Thymus (tissue), 11 donors: ENCODE measurements at regions not wholly inside any gene's neighbourhood (a gene's known extent, or its start where the extent isn't known, plus 50 kb on each side); places are given as distances from the start of the nearest gene placed in this dataset.

ENCODE experiments used
- DNase-seq, 9 donors: peaks; one replicate each; pipeline ENCODE4 v3.0.0-alpha.2; 2013; ENCODE audit warnings: low spot score in 9 of 9, low read depth in 6 of 9, missing footprints in 1 of 9
- H3K27ac ChIP-seq, 2 donors: one replicate each; pipeline ENCODE4 v1.5.1; 2013; ENCODE audit warnings: control low read depth in 1 of 2, low read depth in 1 of 2, low read length in 1 of 2, mild to moderate bottlenecking in 1 of 2, moderate library complexity in 1 of 2
- H3K27me3 ChIP-seq, 2 donors: one replicate each; pipeline ENCODE4 v1.5.1; 2013; ENCODE audit warnings: low read length in 1 of 2; ENCODE audit not compliant: control insufficient read depth in 2 of 2, insufficient read depth in 1 of 2
- H3K36me3 ChIP-seq, 2 donors: one replicate each; pipeline ENCODE4 v1.5.1; 2013; ENCODE audit warnings: low read length in 1 of 2, mild to moderate bottlenecking in 1 of 2, moderate library complexity in 1 of 2; ENCODE audit not compliant: control insufficient read depth in 2 of 2, insufficient read depth in 2 of 2
- H3K4me1 ChIP-seq, 2 donors: one replicate each; pipeline ENCODE4 v1.5.1; 2013; ENCODE audit warnings: low read length in 2 of 2; ENCODE audit not compliant: control insufficient read depth in 2 of 2, insufficient read depth in 2 of 2
- H3K4me3 ChIP-seq, 2 donors: one replicate each; pipeline ENCODE4 v1.5.1; 2013; ENCODE audit warnings: low read length in 2 of 2, control low read depth in 1 of 2, mild to moderate bottlenecking in 1 of 2
- H3K9me3 ChIP-seq, 2 donors: one replicate each; pipeline ENCODE4 v1.5.1; 2013; ENCODE audit warnings: low read length in 1 of 2, mild to moderate bottlenecking in 1 of 2; ENCODE audit not compliant: control insufficient read depth in 2 of 2, insufficient read depth in 1 of 2
- WGBS: extraction: QIAGEN DNeasy Blood & Tissue Kit; methylation state at CpG from one replicate; pipeline ENCODE4 v1.1.7; 2013; 5-methylcytosine and 5-hydroxymethylcytosine counted together
- donor health status: healthy.

DNA sequence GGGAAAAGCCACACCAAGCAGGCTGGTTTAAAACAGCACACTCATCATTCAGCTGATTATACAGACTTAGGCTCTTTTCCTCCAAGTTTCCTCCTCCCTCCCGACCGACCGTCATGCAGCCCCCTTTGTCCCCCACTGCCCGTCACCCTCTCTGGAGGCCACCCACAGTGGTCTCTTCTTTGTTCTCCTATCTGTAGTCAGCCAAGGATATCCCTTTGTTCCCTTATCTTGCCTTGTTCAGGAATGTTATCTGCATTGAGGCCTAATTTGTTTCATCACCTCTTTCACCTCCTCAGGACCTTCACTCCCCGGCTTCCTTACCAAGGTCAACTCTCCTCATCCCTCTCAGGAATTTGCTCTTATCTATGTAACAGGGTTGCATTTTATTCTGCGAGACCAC lies 186.4 kb upstream of the CDH13 start:
- Histone ChIP-seq H3K9me3 (no peaks in the 10 kb centered on the region), H3K4me3 (no peak overlapping the region), H3K27ac (no peak overlapping the region), H3K27me3 (no peaks in the 10 kb centered on the region), H3K4me1 (no peaks in the 10 kb centered on the region), H3K36me3 (no peaks in the 10 kb centered on the region)
- no peak for DNase-seq
- 64% methylated on average over 6 of the region's 6 CpGs for WGBS

DNA sequence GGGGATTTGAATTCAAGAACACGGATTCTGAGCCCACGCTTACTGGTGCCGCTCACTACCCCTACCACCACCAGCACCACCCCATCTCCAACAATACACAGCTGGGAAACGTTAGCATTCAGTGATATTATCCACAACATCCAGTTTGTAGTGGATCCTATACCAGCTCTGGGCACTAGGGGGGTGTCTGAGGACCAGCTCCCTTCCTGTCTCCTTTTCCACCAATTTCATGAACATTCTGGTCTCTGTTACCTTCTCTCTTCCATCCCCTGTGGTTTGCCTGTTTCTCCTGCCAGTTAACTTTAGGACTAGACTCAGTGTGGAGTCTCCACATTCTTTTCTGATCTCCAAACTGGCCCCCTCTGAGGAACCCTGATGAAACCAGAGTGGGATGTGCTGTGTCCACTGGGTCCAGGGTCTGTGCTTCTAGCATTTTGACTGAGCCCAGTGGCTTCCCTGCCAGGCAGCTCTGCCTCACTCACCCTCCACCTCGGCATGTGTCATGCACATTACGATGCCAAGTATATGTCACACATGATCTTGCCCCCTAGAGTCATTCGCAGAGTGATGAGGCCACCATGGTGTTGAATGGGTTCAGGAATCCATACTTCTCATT lies 187.0 kb upstream of the CDH13 start:
- no peak for DNase-seq
- no peaks in the 10 kb centered on the region for H3K9me3 ChIP-seq
- H3K4me3 ChIP-seq, result no peak overlapping the region
- H3K36me3 ChIP-seq, result no peaks in the 10 kb centered on the region
- no peak overlapping the region for H3K27ac ChIP-seq
- H3K4me1 ChIP-seq, result no peaks in the 10 kb centered on the region
- 79% methylated on average over 7 of the region's 7 CpGs for WGBS
- no peaks in the 10 kb centered on the region for H3K27me3 ChIP-seq

DNA sequence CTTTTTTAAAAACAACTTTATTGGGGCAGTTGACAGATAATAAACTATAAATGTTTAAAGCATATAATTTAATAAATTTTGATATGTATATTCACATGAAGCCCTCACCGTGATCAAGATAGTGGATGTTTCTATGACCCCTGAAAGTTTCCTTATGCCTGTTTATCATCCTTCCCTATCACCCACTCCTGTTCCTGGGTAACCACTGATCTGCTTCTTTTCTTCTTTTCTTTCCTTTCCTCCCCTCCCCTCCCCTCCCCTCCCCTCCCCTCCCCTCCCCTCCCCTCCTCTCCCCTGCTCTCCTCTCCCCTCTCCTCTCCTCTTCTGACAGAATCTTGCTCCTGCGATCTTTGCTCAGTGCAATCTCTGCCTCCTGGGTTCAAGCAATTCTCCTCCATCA lies 193.7 kb upstream of the CDH13 start:
- 97% methylated on average over 2 of the region's 2 CpGs for WGBS
- H3K27me3 ChIP-seq, result no peaks in the 10 kb centered on the region
- H3K36me3 ChIP-seq, result no peaks in the 10 kb centered on the region
- H3K4me3 ChIP-seq, result no peak overlapping the region
- no peaks in the 10 kb centered on the region for H3K9me3 ChIP-seq
- no peak overlapping the region for H3K27ac ChIP-seq
- no peaks in the 10 kb centered on the region for H3K4me1 ChIP-seq
- DNase-seq, result no peak

DNA sequence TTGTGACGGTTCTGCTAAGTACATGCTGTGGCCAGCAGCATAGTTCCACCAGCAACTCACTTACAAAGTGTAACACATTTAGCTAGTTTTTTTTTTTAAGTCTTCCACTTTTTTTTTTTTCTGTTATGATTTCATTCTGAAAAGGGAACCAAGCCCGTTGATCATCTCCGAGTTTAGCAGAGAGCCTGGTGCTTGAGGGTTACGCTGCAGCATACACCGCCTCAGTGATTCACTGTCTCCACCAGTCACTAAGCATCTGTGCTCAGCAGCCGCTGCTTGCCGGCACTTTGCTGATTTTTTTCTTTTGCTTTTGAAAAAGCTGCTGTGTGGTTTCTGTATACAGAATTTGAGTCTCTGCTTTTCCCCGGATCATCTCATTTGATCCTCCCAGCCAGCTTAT lies 194.5 kb upstream of the CDH13 start:
- no peaks in the 10 kb centered on the region for H3K4me1 ChIP-seq
- H3K36me3 ChIP-seq, result no peaks in the 10 kb centered on the region
- H3K27me3 ChIP-seq, result no peaks in the 10 kb centered on the region
- no peak for DNase-seq
- WGBS, result 73% methylated on average over 8 of the region's 8 CpGs
- no peak overlapping the region for H3K4me3 ChIP-seq
- H3K9me3 ChIP-seq, result no peaks in the 10 kb centered on the region
- H3K27ac ChIP-seq, result no peak overlapping the region

DNA sequence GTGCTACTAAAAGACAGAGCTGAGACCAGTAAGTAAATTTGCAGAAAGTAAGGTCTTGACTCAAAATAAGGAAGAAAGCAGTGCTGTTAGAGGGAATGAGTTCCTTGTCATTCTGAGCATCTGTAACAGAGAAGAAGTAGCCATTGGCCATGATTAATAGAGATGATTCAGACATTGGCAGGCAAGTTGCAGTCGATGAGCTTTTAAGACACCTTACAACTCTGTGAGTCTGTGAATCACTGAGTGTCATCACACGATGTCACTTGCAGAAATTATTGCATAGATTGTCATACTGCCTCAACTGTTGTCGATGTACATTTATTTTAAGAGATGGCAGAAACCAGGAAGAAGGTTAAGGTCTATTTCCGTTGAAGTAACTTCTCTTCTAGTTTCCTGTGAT lies 201.1 kb upstream of the CDH13 start:
- Histone ChIP-seq H3K27ac (no peak overlapping the region), H3K4me3 (no peak overlapping the region), H3K9me3 (no peaks in the 10 kb centered on the region), H3K27me3 (no peaks in the 10 kb centered on the region), H3K4me1 (no peaks in the 10 kb centered on the region), H3K36me3 (no peaks in the 10 kb centered on the region)
- DNase-seq, result no peak
- 71% methylated on average over 4 of the region's 4 CpGs for WGBS

DNA sequence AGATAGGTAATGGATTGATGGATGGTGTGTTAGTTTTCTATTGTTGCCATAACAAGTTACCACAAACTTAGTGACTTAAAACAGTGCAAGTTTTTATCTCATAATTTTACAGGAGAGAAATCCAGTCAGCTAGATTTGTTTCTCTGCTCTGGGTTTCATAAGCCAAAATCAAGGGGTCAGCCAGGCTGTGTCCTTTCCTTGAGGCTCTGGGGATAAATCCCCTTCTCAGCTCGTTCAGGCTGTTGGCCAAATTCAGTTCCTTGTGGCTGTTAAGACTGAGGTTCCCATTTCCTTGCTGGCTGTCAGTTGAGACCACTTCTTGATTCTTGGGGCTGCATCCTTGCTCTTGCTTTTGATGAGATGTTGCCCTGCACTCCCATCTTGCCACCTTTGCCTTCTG lies 204.9 kb upstream of the CDH13 start:
- no peaks in the 10 kb centered on the region for H3K4me1 ChIP-seq
- WGBS, result 37% methylated on average over 1 of the region's 1 CpG
- no peaks in the 10 kb centered on the region for H3K36me3 ChIP-seq
- H3K27me3 ChIP-seq, result no peaks in the 10 kb centered on the region
- DNase-seq, result no peak
- no peak overlapping the region for H3K27ac ChIP-seq
- no peaks in the 10 kb centered on the region for H3K9me3 ChIP-seq
- H3K4me3 ChIP-seq, result no peak overlapping the region

DNA sequence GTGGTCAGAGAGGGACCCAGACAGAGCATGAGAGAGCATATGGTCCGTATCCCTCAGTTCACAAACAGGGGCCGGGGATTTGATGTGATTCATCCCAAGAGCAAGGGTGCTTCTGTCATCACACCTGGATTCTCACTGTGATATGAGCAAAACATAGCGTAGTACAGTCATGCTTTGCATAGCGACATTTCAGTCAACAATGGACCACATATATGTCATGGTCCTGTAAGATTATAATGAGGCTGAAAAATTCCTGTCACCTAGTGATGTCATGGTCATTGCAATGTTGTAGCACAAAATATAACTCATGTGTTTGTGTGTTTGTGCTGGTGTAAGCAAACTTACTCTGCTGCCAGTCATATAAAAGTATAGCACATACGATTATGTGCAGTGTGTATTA lies 207.4 kb upstream of the CDH13 start:
- no peaks in the 10 kb centered on the region for H3K9me3 ChIP-seq
- no peaks in the 10 kb centered on the region for H3K27me3 ChIP-seq
- H3K4me3 ChIP-seq, result no peak overlapping the region
- H3K4me1 ChIP-seq, result no peaks in the 10 kb centered on the region
- DNase-seq, result no peak
- no peak overlapping the region for H3K27ac ChIP-seq
- no peaks in the 10 kb centered on the region for H3K36me3 ChIP-seq
- 94% methylated on average over 5 of the region's 5 CpGs for WGBS

DNA sequence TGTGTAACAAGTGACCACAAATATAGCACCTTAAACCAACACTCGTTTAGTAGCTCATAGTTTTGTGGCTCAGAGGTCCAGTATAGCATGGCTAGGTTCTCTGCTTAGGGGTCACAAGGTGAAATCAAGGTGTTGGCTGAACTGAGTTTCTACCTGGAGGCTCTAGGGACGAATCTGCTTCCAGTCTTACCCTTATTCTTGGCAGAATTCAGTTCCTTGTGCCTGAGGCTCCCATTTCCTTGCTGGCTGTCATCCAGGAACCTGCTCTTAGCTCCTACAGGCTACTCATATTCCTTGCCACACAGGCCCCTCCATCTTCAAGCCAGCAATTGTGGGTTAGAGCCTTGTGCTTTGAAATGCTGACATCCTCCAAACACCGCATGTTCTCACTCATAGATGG lies 212.3 kb upstream of the CDH13 start:
- Histone ChIP-seq H3K4me1 (no peaks in the 10 kb centered on the region), H3K36me3 (no peaks in the 10 kb centered on the region), H3K27me3 (no peaks in the 10 kb centered on the region), H3K27ac (no peak overlapping the region), H3K4me3 (no peak overlapping the region), H3K9me3 (no peaks in the 10 kb centered on the region)
- no peak for DNase-seq
- WGBS, result 75% methylated on average over 3 of the region's 3 CpGs

DNA sequence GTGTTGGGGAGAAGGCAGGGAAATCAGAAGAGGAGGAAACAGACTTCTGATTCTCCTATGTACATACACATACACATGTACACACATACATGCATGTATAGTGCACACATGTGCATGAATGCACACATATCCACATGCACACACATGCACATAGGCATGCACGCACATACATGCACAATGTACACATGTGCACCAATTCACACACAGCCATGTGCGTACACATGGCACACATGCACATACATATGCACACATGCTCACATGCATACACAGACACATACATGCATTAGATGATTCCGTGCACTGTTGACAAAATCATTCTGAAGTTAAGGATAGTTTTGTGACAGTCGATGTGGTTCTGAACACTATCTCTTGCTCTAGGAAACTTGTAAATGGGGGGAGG lies 214.0 kb upstream of the CDH13 start:
- Histone ChIP-seq H3K27me3 (no peaks in the 10 kb centered on the region), H3K36me3 (no peaks in the 10 kb centered on the region), H3K27ac (no peak overlapping the region), H3K4me1 (no peaks in the 10 kb centered on the region), H3K9me3 (no peaks in the 10 kb centered on the region), H3K4me3 (no peak overlapping the region)
- 97% methylated on average over 4 of the region's 4 CpGs for WGBS
- no peak for DNase-seq

DNA sequence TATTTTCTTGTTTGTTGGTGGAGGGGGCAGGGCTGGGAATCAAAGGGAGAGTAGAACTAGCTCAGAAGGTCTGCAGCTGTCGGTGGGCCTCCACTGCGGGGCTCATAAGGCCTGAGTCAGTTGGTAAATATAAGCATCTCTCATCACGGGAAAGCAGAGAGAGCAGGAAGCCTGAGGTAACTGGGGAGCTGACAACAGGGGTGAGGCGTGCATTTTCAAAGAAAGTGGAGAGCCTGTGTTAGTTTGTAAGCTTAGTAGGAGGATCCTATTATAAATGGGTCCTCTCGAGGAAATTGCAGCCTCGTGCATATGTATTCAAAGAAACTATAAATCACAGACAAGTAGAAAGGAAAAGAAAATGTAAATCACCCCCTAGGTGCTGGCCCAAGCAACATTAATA lies 221.0 kb upstream of the CDH13 start:
- Histone ChIP-seq H3K4me3 (no peak overlapping the region), H3K27me3 (no peaks in the 10 kb centered on the region), H3K9me3 (no peaks in the 10 kb centered on the region), H3K27ac (no peak overlapping the region), H3K36me3 (no peaks in the 10 kb centered on the region), H3K4me1 (no peaks in the 10 kb centered on the region)
- WGBS, result 63% methylated on average over 6 of the region's 6 CpGs
- DNase-seq, result no peak
